OCI-LY7 (cell line): ENCODE measurements at regions not wholly inside any gene's neighbourhood (a gene's known extent, or its start where the extent isn't known, plus 50 kb on each side); places are given as distances from the start of the nearest gene placed in this dataset.

Experiments
- CTCF ChIP-seq: fragments of 200-600 bp; sonication (generic); conservative IDR thresholded peaks from 2 replicates; pipeline ENCODE4 v1.5.1; 2014; ENCODE audit warnings: mild to moderate bottlenecking, antibody characterized with exemption, low read length, moderate library complexity, mixed read lengths
- EZH2phosphoT487 ChIP-seq: fragments of 200-600 bp; sonication (generic); IDR thresholded peaks from 2 replicates; pipeline ENCODE4 v1.6.1; 2018; ENCODE audit warnings: low read depth, borderline replicate concordance, mild to moderate bottlenecking, mixed run types, antibody characterized with exemption, low read length, moderate library complexity, mixed read lengths

- TF ChIP-seq CTCF (no peak), EZH2phosphoT487 (no peak)
Measured at GRCh38 chr6:20349225-20349624, 52.5 kb upstream of the E2F3 start.
